RCC 7860 (cell line): ENCODE measurements at regions not wholly inside any gene's neighbourhood (a gene's known extent, or its start where the extent isn't known, plus 50 kb on each side); places are given as distances from the start of the nearest gene placed in this dataset.
"Not testable (repeated sequence)": the region's sequence is repeated elsewhere in the genome, so short reads cannot be mapped to it uniquely, and the experiment has no call there.

Source experiments
- DNase-seq: peaks from one replicate; pipeline ENCODE4 v3.0.0-alpha.2; 2015; ENCODE audit warnings: low spot score
- FAIRE-seq: peaks from 2 replicates; lab custom pipeline; 2012; peaks lifted over from hg19 to GRCh38; lab: Jason Lieb, UNC

GRCh38 chr2:39875914-39876267 is 96.8 kb upstream of the THUMPD2 start:
- FAIRE-seq (no peak), DNase-seq (no peak)

DNA sequence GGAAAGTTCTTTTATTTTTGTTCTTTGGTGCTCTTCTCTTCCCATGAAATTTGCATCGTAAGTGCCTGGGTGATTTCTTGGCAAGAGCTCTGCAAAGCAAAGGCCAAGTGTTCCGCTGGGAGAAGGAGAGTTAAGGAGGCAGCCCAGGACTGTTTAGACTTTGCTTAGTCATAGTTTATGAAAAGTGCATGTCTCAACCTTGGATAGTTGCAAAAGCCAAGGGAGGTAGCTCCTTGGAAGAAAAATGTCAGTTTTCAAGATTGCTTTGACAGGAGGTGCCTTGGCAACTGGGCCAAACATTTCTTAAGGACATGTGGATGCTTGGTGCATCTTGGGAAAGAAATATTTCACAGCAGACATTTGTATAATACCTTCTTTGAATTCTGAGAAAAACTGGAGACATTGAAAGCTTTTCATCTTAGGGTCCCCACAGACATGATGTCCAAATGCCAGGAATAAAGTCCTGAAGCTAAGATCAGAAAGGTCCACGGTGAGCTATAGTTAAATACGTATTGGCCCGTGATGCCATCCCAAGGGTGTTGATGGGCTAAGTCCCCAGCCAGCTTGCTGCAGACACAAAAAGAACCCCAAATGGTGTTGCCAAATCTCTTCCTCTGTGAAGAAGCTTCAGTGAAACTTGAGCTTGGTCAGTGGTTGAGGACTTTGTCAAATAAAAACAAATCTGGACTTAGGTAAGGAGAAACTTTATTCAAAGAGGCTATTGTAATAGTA is 96.3 kb upstream of the THUMPD2 start:
- FAIRE-seq (no peak), DNase-seq (no peak)

DNA sequence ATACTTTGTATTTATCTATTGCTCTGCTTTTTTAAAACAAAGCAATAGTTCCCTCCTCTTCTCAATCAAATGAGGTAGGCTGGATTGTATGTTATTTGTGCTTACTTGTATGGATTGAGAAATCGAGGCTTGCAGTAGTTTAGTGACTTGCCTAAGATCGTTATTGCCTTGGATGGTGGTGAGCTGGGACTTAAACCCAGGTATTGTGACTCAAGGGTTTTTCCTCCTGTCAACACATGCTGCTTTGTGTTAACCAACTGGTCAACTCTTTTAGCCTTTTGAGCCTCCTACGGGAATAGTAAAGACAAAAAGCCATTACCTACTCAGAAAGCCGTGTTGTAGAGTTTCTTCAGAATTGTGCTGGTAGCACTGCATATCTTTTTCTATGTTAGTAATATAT is 95.2 kb upstream of the THUMPD2 start:
- no peak for FAIRE-seq
- DNase-seq = no peak

DNA sequence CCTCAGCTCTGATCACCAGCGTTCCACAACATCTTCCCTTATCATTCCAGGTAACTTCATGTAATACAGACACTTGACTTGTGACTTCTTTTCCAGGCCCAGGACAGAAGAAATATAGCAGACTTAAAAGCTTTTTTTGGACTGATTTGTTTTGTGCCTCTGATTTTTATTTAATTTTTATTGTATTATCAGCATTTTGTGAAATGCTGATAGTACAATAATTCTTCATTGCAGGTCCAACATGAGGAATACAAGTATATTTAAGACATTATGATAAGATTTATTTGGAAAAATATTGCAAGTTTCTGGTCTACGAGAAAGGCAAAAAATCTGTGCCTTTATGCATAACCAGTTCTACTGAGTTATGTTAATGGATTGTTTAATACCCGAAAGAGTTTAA is 94.5 kb upstream of the THUMPD2 start:
- DNase-seq (no peak), FAIRE-seq (no peak)

- no peak for FAIRE-seq
These were observed 93.7 kb upstream of the THUMPD2 start for GRCh38 chr2:39872748-39873147.

DNA sequence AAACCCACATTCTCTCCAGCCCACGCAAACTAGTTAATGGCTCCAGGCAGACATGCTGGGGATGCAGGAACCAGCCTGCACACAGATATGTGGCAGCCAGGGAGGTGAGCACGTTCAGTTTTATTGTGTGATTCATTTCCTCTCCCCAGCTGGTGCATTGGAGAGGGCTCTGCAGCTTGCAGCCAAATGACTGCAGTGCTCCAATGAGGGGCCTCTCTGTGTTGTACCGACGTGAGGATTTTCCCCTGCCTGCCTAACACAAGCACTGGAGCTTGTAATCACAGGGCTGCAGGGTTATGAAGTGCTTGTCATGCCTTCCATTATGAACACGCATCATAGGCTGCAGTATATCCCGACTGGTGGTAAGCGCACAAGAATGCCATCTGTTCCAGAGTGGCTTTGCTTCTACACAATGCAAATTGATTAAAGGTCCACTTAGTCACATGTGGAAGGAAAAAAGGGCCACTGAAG is 92.3 kb upstream of the THUMPD2 start:
- FAIRE-seq (no peak), DNase-seq (peak; percentile 46)

More at GRCh38 chr2:39872748-39873147, 93.7 kb upstream of the THUMPD2 start:
- no peak for DNase-seq

- FAIRE-seq (no peak), DNase-seq (no peak)
These were observed 91.8 kb upstream of the THUMPD2 start for GRCh38 chr2:39870871-39871270.

DNA sequence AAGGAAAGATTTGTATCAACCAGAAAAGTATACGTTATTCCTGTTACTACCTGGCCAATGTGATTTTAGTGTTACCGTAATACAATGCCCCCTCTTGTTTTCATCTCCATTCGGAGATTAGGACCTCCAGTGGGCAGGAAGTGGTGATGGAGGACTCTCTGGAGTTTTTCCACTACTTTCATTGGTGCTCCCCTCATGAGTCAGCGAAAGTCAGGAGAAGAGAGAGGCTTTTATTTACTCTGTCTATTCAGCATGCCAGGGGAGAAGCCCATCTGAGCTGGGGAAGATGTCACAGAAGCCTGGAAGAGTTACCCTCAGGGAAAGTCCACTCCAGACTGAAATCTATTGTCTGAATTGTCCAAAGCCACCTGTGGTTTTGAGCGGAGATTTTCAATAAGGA is 88.2 kb upstream of the THUMPD2 start:
- DNase-seq (no peak), FAIRE-seq (no peak)

DNA sequence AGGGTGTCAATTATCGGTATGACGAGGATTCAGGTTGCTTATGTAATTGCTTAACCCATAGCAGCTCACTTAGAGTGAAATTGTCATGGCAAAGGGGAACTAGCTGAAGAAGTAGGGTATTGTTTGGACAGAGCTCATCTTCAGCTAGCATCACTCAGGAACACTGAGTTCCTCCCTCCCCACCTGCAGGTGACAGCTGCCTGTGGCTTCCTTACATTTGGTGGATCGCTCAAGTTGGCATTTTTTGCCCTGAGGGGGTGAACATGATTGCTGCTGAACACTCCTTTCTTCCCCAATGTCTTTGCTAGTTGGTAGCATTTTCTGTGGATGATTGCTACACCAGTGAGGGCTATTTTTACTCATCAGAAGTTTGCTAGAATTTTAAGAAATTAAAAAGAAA is 86.7 kb upstream of the THUMPD2 start:
- FAIRE-seq (no peak), DNase-seq (no peak)

DNA sequence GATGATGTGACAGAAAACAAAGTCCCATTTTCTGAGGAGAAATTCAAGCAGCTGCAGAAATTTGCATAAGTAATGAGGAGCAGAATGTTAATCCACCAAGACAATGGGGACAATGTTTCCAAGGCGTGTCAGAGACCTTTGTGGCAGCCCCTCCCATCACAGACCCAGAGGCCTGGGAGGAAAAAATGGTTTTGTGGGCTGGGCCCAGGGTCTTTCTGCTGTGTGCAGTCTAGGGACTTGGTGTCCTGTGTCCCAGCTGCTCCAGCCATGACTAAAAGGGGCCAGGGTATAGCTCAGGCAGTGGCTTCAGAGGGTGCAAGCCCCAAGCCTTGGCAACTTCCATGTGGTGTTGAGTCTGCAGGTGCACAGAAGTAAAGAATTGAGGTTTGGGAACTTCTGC is 84.6 kb upstream of the THUMPD2 start:
- DNase-seq, FAIRE-seq: not testable (repeated sequence)

DNA sequence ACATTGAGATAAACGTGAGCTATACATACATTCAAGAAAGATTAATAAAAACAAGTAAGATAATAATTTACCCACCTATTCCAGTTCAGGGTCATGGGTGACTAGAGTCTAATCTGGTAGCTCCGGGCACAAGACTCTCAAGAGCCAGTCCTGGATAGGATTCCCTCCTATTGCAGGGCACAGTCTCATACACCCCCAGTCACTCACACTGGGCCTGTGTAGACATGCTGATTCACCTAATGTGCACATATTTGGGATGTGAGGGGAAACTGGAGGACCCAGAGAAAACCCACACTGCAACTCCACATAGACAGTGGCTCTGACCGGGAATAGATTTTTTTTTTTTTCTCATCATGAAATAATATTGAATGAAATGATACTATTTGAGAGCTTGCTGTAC is 81.5 kb upstream of the THUMPD2 start:
- FAIRE-seq = no peak
- no peak for DNase-seq

DNA sequence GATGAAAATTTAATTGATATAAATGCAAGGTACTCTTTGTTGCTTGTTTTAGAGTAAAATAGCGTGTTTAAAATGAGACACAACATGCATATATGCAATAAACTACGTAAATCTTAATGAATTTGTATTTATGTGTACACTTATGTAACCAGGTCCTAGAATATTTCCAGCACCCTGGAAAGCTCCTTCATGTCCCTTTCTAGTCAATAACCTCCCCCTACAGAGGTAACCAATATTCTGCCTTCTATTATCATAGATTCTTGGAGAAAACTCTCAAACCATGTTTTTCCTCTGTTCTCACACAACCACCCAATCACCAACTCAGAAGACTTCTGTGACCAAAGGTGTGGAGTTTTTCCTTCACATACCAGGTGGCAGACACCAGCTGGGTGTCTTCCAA is 79.6 kb upstream of the THUMPD2 start:
- no peak for FAIRE-seq
- no peak for DNase-seq

- no peak for DNase-seq
- no peak for FAIRE-seq
These were observed 76.8 kb upstream of the THUMPD2 start for GRCh38 chr2:39855856-39856255.

- no peak for DNase-seq
- no peak for FAIRE-seq
These were observed 75.7 kb upstream of the THUMPD2 start for GRCh38 chr2:39854771-39855170.

DNA sequence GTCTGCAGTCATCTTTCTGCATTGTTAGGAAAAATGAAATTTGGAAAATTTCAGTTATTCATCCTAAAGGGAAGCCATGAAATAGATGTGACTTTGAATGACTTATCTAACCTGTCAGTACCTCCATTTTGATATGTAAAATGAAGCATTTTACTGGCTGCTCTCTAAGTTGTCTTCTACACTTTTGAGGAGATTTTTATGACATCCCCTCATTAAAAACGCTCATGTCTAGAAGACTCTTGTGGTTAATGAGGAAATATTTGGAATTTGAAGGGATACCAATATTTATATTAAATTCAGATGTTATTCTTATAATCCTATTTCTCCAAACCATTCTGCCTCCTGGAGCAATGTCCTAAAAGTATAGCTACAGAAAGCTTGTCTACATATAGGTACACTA is 73.8 kb upstream of the THUMPD2 start:
- no peak for FAIRE-seq
- no peak for DNase-seq

GRCh38 chr2:39851651-39852110 is 72.6 kb upstream of the THUMPD2 start:
- FAIRE-seq = no peak
- DNase-seq = no peak

- FAIRE-seq (no peak), DNase-seq (no peak)
These were observed 72.2 kb upstream of the THUMPD2 start for GRCh38 chr2:39851251-39851650.

GRCh38 chr2:39849982-39850526 is 71.0 kb upstream of the THUMPD2 start:
- FAIRE-seq = no peak
- DNase-seq = no peak

GRCh38 chr2:39849064-39849463 is 70.0 kb upstream of the THUMPD2 start:
- no peak for DNase-seq
- FAIRE-seq = no peak

- peak; percentile 50 for FAIRE-seq
- DNase-seq = peak; percentile 67
These were observed 66.5 kb upstream of the THUMPD2 start for GRCh38 chr2:39845460-39846146.

DNA sequence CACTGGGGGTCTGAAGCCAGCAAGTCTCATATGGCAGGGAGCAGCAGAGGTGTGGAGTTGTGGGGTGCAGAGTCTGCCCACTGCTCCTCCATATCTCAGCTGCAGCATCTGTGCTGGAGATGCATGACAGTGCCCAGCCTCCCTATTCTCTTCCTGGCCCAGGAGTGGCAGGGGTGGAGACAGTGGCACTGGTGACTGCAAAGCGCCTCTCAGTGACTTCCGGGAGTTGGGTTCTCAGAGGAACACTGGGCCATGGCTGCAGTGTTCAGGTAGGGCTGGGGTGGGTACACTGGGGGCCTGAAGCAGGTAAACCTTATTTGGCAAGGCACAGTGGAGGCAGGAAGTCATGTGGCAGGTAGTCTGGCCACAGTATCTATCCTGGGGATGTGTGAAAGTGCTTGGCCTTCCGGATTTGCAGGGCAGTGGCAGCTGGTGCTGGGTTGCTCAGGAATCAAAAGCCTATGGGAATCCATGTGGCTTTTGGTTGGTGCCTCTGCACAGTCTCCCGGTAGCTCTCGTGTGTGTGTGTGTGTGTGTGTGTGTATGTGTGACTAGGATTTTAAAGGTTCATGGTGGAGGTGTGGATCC is 60.3 kb upstream of the THUMPD2 start:
- DNase-seq (no peak), FAIRE-seq (no peak)

- FAIRE-seq (no peak), DNase-seq (no peak)
These were observed 59.5 kb upstream of the THUMPD2 start for GRCh38 chr2:39838589-39838988.
